Keratinocyte (primary cell): ENCODE measurements at regions not wholly inside any gene's neighbourhood (a gene's known extent, or its start where the extent isn't known, plus 50 kb on each side); places are given as distances from the start of the nearest gene placed in this dataset.
A peak's percentile ranks its signal among the peaks of the same experiment; 100 is the strongest.

Source experiments
- DNase-seq: peaks from one replicate; pipeline ENCODE4 v3.0.0-alpha.2; 2011; ENCODE audit warnings: low read depth, missing footprints, low spot score
- FAIRE-seq: peaks from 2 replicates; lab custom pipeline; 2011; peaks lifted over from hg19 to GRCh38; lab: Jason Lieb, UNC
- H2AFZ ChIP-seq: 2 replicates; pipeline ENCODE4 v1.6.0; 2012; ENCODE audit warnings: low read length, control low read depth, inconsistent platforms; ENCODE audit not compliant: control insufficient read depth
- H3K27ac ChIP-seq: 2 replicates; pipeline ENCODE4 v1.5.1; 2011; ENCODE audit warnings: low read length; ENCODE audit not compliant: control insufficient read depth, insufficient read depth
- H3K27me3 ChIP-seq: 3 replicates; pipeline ENCODE4 v1.6.0; 2011; ENCODE audit warnings: low read length; ENCODE audit not compliant: control insufficient read depth, insufficient read depth; ENCODE audit errors: extremely low read depth
- H3K36me3 ChIP-seq, 2 experiments: 2 replicates in 1 of 2; 3 replicates in 1 of 2; pipeline ENCODE4 v1.5.1; 2011; ENCODE audit warnings: low read length in 2 of 2, mild to moderate bottlenecking in 1 of 2; ENCODE audit not compliant: control insufficient read depth in 2 of 2, insufficient read depth in 2 of 2; ENCODE audit errors: extremely low read depth in 1 of 2
- H3K4me1 ChIP-seq: 3 replicates; pipeline ENCODE4 v1.5.1; 2011; ENCODE audit warnings: low read length; ENCODE audit not compliant: control insufficient read depth, insufficient read depth; ENCODE audit errors: extremely low read depth
- H3K4me2 ChIP-seq: 3 replicates; pipeline ENCODE4 v1.6.0; 2011; ENCODE audit warnings: low read depth, low read length; ENCODE audit not compliant: control insufficient read depth, insufficient read depth; ENCODE audit errors: extremely low read depth
- H3K4me3 ChIP-seq, 3 experiments: fragments of 200-600 bp in 1 of 3; sonication (generic) in 1 of 3; 2 replicates in 2 of 3; 3 replicates in 1 of 3; pipeline ENCODE4 v1.5.1; 2011 to 2016; ENCODE audit warnings: low read length in 3 of 3, mild to moderate bottlenecking in 3 of 3, control low read depth in 2 of 3, inconsistent platforms in 1 of 3, low read depth in 1 of 3, mixed read lengths in 1 of 3, mixed run types in 1 of 3, moderate library complexity in 1 of 3; ENCODE audit not compliant: control insufficient read depth in 2 of 3, insufficient read depth in 2 of 3; ENCODE audit errors: extremely low read depth in 1 of 3
- H3K79me2 ChIP-seq: 2 replicates; pipeline ENCODE4 v1.6.0; 2012; ENCODE audit warnings: low read length; ENCODE audit not compliant: control insufficient read depth, insufficient read depth
- H3K9ac ChIP-seq: 3 replicates; pipeline ENCODE4 v1.6.0; 2011; ENCODE audit warnings: low read length; ENCODE audit not compliant: control insufficient read depth, insufficient read depth; ENCODE audit errors: extremely low read depth
- H3K9me1 ChIP-seq: 3 replicates; pipeline ENCODE4 v1.6.0; 2011; ENCODE audit warnings: low read length; ENCODE audit not compliant: control insufficient read depth, insufficient read depth; ENCODE audit errors: extremely low read depth
- H3K9me3 ChIP-seq: 2 replicates; pipeline ENCODE4 v1.5.1; 2012; ENCODE audit warnings: low read depth, low read length; ENCODE audit not compliant: control insufficient read depth
- H4K20me1 ChIP-seq: 3 replicates; pipeline ENCODE4 v1.6.0; 2011; ENCODE audit warnings: low read length; ENCODE audit not compliant: control insufficient read depth, insufficient read depth; ENCODE audit errors: extremely low read depth
- CTCF ChIP-seq, 3 experiments: IDR thresholded peaks in 1 of 3; conservative IDR thresholded peaks in 1 of 3; optimal IDR thresholded peaks in 1 of 3; 2 replicates in 2 of 3; 3 replicates in 1 of 3; pipeline versions ENCODE3 to v1.5.1; 2011; ENCODE audit warnings: low read length in 3 of 3, mild to moderate bottlenecking in 3 of 3, moderate library complexity in 2 of 3, control low read depth in 1 of 3, inconsistent platforms in 1 of 3; ENCODE audit not compliant: insufficient read depth in 2 of 3; ENCODE audit errors: extremely low read depth in 1 of 3
- EZH2 ChIP-seq: IDR thresholded peaks from one replicate; pipeline ENCODE4 v1.6.1; 2012; ENCODE audit warnings: inconsistent platforms, mild to moderate bottlenecking, low read length, moderate library complexity
- dilution Hi-C: fragments of 300-500 bp; cut with MboI; formaldehyde crosslinking; loops from one replicate; pipeline ENCODE4 v1.7.0; 2020; ENCODE audit warnings: low sequenced_read_pairs; ENCODE audit not compliant: extremely low pct_ligation_motif_present

GRCh38 chr12:72133497-72134055 lies 138.6 kb upstream of the TRHDE start:
- Histone ChIP-seq H3K27me3 (no peaks in the 10 kb centered on the region), H3K4me3 (no peak overlapping the region), H3K9me1 (no peaks in the 10 kb centered on the region), H3K4me1 (no peaks in the 10 kb centered on the region), H3K9me3 (no peaks in the 10 kb centered on the region), H3K36me3 (no peaks in the 10 kb centered on the region), H4K20me1 (no peaks in the 10 kb centered on the region), H3K9ac (no peak overlapping the region), H3K4me2 (no peak overlapping the region), H2AFZ (no peak overlapping the region), H3K27ac (no peak overlapping the region), H3K79me2 (no peaks in the 10 kb centered on the region)
- DNase-seq (no peak), FAIRE-seq (no peak)
- dilution Hi-C loops, result no loop called here
- peak in 1 of 3 experiments; percentile 12 for TF ChIP-seq CTCF (optimal IDR thresholded peaks at IDR 0.05 in 1 of 3, IDR thresholded peaks at IDR 0.05 in 1 of 3, conservative IDR thresholded peaks at IDR 0.05 in 1 of 3; ENCODE audit: extremely low read depth in 1 of 3, insufficient read depth in 2 of 3, low read length in 3 of 3)
- no peak for TF ChIP-seq EZH2

GRCh38 chr12:72134246-72135020 lies 137.7 kb upstream of the TRHDE start:
- Histone ChIP-seq H2AFZ (no peak overlapping the region), H3K79me2 (no peaks in the 10 kb centered on the region), H3K9me1 (no peaks in the 10 kb centered on the region), H3K4me2 (no peak overlapping the region), H3K27ac (no peak overlapping the region), H3K27me3 (no peaks in the 10 kb centered on the region), H4K20me1 (no peaks in the 10 kb centered on the region), H3K4me1 (no peaks in the 10 kb centered on the region), H3K9ac (no peak overlapping the region), H3K36me3 (no peaks in the 10 kb centered on the region), H3K9me3 (no peaks in the 10 kb centered on the region), H3K4me3 (no peak overlapping the region)
- no peak for FAIRE-seq
- no peak for DNase-seq
- TF ChIP-seq CTCF (optimal IDR thresholded peaks at IDR 0.05 in 1 of 3, IDR thresholded peaks at IDR 0.05 in 1 of 3, conservative IDR thresholded peaks at IDR 0.05 in 1 of 3; ENCODE audit: extremely low read depth in 1 of 3, insufficient read depth in 2 of 3, low read length in 3 of 3) (no peak), EZH2 (no peak)
- dilution Hi-C loops, result no loop called here
